HUDEP-2 (cell line): ENCODE measurements at regions not wholly inside any gene's neighbourhood (a gene's known extent, or its start where the extent isn't known, plus 50 kb on each side); places are given as distances from the start of the nearest gene placed in this dataset.

Source experiments
- DNase-seq, 76 experiments: peaks; one replicate each; lab custom pipeline; 2025; ENCODE audit not compliant: unreplicated experiment in 76 of 76; lab: John Stamatoyannopoulos, UW

DNA sequence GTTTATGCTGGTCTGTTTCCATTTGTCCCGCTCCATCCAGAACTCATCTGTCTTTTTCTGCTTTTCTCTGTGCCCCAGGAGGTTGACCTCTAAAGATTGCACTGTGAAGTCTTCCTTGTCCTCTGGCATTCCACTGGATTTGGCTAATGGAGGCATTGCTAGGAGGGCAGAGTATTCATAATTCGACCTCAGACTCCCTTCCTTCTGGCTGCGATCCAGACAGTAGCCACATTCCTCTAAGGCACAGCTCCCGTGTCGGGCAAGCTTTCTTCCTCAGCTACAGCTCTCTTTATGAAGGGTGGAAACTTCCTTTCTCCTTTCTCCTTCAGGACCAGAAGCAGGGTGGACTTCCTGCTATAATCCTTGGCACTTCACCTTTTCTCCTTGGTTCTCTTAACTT lies 175.9 kb downstream of the BAMBI start:
- DNase-seq = no peak

DNA sequence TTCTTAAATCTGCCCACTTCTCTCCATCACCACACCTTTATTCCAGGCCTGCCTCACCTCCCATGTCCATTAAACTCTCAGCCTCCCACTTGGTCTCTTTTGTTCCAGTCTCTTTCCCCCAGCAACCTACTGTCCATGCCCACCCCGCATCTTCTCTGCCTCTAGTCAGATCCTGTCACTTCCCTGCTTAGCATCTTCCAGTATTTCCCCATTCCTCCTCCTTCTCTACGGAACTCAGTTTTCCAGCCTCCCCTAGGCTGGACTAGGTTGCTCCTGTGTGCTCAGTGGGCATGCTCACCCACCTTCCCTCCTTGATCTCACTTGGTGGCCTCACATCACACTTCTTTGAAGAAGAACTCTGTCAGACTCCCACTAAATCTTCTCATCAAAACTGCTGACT lies 179.8 kb downstream of the BAMBI start:
- no peak for DNase-seq

DNA sequence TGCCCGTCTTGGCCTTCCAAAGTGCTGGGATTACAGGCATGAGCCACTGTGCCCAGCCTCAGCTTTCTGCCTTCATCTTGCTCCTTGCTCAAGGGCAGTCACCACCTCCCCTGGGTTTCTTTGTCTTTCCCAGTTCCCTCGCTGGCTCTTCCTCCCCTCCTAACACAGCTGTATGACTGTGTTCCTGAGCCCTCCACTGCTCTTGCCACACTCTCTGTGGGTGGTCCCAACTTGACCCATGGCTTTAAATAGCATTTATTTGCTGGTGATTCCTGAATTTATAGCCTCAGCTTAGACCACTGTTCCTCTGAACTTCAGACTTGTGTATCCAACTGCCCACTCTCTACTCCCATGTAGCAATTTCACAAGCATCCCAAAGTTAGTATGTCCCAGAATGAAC lies 181.3 kb downstream of the BAMBI start:
- no peak for DNase-seq

DNA sequence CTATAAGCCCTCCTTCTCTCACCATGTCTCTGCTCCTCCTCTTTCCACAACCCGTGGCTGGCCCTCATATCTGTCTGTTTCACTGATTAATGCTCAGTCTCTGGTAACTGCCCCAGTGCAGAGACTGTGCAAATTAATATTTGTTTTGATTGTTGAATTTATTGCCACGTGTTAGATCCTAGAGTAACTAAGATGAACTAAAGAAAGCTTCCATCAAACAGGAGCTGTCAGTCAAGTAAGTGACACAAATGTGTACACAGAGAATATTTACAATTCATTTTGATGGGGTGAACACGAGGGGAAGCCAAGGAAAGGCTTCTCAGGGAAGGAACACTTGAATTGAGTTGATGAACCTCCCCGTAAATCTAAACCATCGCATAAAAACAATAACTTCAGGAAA lies 182.5 kb downstream of the BAMBI start:
- DNase-seq = no peak

DNA sequence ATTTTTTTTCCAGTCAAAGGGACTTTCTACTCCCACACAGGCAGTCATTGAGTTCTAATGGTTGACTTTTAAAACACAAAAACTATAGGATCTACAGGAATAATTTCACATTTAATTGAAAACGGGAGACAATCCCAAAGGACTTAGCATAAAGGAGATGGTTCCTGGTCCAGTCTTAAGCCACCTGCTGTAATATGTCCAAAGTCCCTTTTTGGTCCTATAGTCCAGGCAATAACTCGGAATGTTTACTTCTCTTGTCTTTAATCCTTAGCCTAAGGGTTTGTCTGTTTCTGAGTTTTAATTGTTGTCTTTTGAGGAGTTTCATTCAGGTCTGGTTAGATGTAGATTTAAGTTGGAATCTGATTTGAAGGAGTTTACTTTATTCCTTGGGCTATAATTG lies 184.9 kb downstream of the BAMBI start:
- no peak for DNase-seq

DNA sequence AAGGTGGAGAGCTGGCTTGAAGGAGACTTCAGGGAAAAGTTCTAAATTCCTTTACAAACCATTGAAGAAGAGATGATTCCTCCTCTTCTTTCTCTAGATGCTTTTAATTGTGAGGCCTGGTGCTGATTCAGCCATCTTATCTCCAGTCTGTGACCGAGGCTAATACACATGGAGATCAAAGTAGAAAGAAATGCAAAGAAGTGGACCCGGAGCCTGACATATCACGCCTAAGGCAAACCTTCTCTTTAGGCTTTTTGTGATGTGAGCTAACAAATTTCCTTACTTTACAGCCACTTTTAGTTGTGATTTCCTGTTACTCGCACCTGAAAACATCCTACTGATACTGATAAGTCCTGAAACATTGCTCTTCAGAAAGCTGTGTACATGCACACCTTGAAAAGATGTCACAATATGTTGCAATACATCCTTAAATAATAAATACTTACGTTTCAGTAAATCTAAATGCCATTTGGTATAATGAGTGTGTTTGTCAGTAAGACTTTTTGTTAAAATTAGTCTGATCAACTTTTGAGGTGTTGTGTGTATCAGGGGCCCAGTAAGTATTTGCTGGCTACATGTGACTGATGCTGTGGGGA lies 192.4 kb downstream of the BAMBI start:
- no peak for DNase-seq

DNA sequence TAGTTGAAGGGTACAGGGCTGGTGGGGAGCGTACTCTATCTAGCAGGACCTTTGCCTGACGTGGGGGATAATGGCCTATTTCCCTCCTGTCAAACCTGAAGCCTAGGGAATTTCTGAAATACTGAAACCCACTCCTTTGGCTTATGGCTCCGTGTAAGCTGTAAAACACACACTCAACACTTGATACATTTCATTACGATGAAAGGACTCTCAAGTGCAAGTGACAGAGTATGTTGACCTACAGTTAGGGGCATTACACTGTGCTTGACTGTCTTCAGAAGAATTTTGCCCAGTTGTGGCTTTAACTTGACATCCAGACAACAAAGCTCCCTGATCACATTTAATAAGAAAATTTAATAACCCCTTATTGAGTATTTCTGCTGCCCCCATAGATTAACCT lies 194.3 kb downstream of the BAMBI start:
- DNase-seq = no peak

DNA sequence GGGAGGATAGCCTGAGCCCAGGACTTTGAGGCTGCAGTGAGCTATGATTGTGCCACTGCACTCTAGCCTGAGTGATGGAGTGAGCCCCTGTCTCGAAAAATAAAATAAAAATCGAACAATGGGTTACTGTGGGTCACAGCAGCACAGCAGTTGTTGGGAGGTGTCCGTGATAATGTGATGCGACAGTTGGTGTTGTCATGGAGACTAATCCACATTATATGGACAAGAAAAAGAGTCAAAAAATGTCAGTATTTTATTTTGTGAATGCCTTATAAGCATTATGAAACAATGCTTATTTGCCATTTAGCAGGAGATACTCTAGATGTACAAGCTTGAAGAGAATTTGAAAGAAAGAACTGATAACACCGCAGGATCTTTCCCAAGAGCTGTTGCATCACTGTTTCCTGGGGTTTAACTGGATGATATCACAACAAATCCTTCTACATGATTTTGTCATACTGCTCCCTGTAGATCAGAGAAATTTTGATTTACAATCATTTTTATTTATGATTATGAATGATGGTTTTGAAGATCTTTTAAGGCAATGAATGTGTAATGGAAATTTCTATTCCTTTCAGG lies 195.4 kb downstream of the BAMBI start:
- DNase-seq = no peak

DNA sequence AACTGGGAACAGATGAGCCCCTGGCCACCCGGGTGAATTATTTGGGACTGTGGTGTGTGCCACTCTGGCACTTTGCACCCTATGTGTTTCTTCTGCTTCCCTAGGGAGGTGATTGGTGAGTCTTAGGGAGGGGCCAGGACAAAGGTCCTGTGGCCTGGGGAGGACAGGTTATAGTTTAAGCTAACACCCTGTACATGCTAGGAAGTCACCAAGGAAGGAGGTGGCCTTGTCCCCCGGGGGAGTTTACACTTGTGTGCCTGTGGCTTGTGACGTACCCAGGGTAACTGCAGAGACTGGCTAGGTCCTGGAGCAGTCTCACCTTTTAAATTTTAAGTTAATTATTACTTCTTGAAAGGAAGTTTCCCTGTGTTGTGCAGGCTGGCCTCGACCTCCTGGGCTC lies 196.2 kb downstream of the BAMBI start:
- no peak for DNase-seq

DNA sequence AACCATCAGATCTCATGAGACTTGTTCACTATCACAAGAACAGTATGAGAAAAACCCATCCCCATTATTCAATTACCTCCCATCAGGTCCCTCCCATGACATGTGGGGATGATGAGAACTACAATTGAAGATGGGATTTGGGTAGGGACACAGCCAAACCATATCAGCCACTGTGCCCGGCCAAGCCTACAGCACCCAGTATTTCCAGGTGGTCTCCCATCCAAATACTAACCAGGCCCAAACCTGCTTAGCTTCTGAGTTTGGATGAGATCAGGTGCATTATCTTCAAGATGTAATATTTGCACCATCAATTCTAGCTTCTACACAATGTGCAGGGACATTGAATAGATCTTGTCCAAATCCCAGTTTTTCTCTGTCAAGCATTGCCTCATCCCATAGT lies 196.9 kb downstream of the BAMBI start:
- no peak for DNase-seq

DNA sequence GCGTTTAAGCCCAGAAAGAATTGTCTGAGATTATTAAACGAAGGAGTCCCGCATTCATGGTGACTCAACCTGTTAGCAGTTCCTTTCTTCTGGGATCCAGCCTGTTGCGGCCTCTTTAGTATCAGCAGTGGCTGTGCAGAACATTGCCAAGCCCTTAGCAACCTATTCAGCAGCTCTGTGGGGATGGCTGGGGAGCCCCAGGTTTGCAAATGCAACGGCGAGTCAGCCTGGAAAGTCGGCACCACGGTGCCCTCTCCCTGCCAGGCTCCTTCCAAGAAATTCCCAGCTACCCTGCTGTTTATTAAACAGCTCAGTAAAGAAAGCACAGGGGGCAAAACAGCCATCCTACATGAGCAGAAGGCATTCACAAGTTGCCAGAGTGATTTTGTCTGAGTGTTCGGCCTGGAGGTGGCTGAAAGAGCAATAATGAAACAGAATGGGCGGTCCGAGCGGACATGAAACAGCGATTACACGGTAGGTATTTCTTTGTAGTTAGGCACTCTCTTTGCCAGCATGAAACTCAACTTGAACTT lies 198.3 kb downstream of the BAMBI start:
- DNase-seq = no peak

DNA sequence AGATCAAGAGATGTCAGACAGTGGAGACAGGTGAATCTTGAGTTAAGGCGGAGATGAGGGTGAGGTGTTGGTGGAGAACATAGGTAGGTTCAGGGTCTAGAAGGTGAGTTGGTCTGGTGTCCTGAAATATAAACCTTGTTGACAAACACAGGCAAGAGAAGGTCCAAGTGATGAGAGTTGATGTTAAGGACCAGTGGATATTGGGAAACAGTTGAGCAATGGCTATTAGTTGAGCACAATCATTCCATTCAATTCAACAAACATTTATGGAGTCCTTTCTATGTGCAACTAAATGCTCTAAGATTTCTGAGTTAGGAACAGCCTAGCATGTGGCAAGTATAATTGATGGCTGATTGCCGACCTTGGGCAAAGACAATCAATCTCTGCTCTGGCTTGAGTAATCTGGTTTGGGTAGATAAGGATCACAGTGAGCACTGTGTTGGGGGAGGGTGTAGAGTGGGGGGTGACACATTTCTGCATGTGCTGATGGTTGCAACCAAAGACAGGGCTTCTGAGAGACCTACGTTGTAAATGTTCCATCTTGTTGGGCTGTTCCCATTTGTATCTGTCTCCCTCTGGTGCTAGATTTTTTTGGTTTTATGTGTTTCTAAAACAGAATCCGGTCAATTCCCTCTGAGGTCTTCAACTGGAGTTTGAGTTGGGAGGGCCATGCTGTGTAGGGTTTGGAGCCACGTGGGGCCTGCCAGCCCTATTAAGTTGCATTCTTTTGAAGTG lies 201.1 kb downstream of the BAMBI start:
- peak in 1 of 76 experiments; percentile 2 for DNase-seq

DNA sequence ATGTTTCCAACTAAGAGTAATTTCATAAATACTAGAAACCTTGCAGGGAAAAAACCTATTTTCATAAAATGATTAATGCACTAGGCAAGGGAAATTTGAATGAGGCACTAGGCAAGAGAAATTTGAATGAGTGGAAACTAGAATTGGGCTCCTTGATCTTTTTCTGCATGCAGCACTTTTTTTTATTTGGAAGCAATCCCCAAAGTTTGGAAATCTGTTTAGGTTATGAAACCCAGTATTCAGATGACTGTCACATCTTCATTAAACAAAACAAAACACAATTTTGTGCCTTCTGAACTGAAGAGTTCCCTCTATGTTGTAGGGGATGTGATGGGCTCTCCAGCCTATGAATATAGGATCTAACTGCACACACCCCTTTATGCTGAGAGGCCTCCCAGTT lies 201.9 kb downstream of the BAMBI start:
- DNase-seq = no peak

DNA sequence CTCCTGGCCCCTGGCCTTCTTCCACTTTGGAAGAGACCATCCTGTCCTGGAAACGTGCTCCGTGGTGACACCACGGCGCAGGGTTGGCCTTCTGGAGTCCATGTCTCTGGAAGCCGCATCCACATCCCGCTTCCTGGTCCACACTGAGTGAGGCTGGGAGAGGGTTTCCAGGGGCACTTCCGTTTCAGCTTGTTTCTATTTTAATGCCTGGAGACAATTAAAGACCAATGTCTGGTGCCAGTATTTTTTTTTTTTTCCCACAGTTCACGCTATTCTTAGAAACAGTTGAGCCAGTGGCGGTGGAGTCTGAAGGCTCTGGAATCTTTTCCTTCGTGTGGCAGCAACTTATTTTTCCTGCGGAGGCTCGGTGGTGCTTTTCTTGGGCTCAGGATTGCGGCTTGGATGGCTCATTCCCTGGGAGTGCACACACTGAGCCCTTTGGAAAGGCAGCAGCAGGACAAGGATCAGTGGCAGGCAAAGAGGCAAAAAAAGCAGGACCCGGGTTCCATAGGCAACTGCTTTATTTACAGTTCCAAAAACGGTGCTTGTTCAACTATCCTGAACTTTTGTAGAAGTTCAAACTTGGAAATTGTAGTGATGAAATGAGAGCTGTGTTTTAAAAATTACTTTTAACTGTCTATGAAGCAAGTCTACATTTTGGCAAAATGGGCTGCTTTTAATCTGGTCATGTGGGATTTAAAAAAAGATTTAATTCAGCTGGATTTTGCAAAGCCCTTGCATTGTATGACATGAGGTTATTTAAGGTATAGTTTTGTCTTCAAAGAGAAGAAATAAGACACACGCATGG lies 202.8 kb downstream of the BAMBI start:
- DNase-seq = no peak

DNA sequence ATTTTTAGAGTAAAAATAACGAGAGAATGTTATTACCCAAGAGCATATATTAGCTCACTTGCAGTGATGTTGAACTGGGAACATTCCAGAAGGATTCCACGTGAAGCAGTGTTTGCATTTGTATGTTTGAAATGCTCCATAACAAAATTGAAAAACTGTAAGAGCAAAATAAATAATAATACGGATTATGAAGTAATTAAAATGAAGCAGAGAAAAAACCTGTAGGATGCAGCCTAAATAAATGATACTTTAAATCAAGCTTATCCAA lies 203.3 kb downstream of the BAMBI start:
- no peak for DNase-seq

DNA sequence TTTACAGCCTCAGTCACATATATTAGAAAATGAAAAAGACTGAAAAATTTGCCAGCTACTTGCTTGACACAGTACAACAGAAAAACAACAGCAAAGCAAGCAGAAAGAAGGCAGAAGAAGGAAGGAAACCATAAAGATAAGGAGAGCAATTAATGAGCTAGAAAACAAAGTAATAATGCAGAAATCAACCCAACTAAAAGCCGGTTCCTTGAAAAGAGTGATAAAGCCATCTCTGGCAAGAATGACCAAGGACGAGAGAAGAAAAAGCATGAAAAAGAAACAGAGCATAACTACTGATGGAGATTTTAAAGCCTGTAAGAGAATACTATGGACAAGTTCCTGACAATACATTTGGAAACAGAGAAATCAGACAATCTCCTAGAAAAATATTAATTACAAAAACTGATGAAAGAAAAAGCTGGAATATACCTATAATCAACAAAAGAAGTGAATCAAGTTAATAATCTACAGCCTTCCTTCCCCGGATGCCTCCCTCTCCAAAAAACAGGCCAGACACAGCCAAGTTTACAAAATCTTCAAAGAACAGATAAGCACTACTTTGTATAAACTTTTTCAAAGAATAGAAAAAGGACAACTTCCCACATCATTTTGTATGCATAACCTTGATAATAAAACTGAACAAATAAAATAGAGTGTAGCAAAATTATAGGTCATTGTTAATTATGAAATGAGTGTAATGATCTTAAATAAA lies 204.0 kb downstream of the BAMBI start:
- no peak for DNase-seq

DNA sequence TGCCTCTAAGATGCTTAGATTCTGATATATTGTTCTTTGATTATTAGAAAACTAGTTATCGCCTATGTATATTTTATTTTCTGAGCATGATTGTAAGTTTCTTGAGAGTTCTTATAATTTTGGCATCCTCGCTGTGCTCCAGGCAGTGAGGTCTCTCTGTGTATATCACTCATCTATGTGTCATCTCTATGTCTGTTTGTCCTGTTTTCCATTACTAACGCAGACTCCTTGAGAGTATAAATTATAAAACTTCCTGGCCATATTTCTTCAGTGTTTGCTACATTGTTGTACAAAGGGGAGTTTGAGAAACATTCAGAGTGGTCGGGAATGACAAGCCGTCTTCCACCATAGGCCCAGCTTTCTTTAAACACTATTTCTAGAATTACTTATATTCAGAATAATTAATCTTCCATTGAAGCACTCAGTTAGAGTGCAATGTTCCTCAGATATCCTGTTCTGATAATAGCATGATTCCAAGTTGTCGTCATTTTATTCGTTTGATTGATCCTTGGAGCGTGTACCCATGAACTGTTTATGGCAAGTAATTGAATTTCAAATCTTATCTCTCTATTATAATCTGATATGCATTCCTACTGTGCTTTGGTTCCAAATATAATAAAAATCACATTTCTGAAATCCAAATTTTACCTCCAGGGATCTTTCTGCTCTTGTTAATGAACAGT lies 206.6 kb downstream of the BAMBI start:
- DNase-seq = no peak

DNA sequence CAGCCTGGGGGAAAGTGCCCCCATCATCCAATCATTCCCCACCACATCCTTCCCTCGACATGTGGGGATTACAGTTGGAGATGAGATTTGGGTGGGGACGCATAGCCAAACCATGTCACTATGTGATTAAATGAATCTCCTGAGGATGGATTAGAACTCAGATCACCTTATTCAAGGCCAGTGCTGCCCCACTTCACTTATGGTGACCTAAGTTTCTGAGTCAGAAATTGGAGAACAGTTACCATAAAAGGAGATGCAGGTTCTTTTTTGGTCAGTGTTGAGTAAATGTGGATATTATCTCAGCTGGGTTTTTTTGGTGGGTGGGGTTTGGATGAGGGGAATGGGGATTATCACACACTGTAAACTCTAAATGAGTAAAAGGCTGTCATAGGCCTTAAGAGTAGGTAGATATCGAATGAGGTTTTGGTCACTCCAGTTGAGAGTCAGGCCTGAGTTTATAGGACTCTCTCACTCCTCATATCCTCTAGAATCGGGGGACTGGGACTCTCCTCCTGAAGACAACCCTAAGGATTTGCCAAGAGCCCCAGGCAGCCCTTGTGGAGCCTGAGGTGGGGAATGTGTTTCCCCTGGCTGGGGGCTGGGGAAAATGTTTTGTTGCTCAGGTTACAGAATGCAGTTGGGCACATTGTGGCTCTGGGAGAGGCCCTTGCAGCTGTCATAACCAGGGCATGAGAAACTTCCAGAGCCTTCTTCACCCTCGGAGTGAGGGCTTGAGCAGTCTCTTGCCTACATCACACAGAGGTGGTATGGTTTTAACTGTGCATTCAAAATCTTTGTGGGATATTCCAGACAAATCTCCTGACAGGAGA lies 213.0 kb downstream of the BAMBI start:
- DNase-seq = no peak

DNA sequence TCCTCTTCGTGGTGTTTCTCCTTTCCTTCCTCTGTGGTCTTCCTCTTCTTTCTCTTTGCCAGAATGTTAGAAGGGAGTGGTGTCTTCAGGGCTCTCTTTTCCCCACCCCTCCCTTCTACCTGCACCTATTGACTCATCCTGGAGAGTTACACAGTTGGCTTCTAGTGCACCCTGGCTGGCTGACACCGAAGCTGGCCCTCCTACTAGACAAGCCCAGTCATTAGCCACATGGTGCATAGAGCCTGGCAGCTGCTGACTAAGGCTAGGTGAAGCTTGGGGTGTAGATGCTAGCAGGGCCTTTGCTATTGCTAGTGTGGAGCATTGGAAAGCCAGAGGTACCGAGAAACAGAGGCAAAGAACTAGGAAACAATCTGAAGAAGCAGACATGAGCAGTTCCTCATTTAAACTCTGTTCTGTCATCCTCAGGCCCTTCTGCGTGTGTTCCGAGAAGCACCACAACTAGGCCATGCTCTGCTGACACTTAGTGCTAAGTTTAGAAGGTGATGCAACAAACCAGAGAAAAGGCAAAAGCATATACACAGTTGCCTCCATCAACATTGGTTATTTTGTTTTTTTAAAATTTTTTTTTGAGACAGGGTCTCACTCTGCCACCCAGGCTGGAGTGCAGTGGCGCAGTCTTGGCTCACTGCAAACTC lies 213.9 kb downstream of the BAMBI start:
- DNase-seq = no peak
